ENCODE measurements at regions not wholly inside any gene's neighbourhood (a gene's known extent, or its start where the extent isn't known, plus 50 kb on each side); places are given as distances from the start of the nearest gene placed in this dataset.

- TF ChIP-seq POLR2AphosphoS5 (IDR thresholded peaks at IDR 0.05; ENCODE audit: low read depth, low read length) (no peak), FOXP2 (optimal IDR thresholded peaks at IDR 0.05; ENCODE audit: borderline replicate concordance, extremely low read depth, extremely low read length, insufficient read depth) (no peak), SIN3A (IDR thresholded peaks at IDR 0.05; ENCODE audit: borderline replicate concordance, insufficient read depth, low read length) (no peak), TAF1 (IDR thresholded peaks at IDR 0.05; ENCODE audit: borderline replicate concordance, insufficient read depth, low read length) (no peak)
- TF ChIP-seq, protein P1, sequence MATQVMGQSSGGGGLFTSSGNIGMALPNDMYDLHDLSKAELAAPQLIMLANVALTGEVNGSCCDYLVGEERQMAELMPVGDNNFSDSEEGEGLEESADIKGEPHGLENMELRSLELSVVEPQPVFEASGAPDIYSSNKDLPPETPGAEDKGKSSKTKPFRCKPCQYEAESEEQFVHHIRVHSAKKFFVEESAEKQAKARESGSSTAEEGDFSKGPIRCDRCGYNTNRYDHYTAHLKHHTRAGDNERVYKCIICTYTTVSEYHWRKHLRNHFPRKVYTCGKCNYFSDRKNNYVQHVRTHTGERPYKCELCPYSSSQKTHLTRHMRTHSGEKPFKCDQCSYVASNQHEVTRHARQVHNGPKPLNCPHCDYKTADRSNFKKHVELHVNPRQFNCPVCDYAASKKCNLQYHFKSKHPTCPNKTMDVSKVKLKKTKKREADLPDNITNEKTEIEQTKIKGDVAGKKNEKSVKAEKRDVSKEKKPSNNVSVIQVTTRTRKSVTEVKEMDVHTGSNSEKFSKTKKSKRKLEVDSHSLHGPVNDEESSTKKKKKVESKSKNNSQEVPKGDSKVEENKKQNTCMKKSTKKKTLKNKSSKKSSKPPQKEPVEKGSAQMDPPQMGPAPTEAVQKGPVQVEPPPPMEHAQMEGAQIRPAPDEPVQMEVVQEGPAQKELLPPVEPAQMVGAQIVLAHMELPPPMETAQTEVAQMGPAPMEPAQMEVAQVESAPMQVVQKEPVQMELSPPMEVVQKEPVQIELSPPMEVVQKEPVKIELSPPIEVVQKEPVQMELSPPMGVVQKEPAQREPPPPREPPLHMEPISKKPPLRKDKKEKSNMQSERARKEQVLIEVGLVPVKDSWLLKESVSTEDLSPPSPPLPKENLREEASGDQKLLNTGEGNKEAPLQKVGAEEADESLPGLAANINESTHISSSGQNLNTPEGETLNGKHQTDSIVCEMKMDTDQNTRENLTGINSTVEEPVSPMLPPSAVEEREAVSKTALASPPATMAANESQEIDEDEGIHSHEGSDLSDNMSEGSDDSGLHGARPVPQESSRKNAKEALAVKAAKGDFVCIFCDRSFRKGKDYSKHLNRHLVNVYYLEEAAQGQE (IDR thresholded peaks at IDR 0.05; ENCODE audit: insufficient read depth in 1 of 2, low read depth in 2 of 2, low read length in 2 of 2), result no peak
Observed at GRCh38 chr3:76361010-76361409, 575.7 kb upstream of the ZNF717 start.

- TF ChIP-seq SIN3A (IDR thresholded peaks at IDR 0.05; ENCODE audit: borderline replicate concordance, insufficient read depth, low read length), result no peak
- no peak for TF ChIP-seq POLR2AphosphoS5 (IDR thresholded peaks at IDR 0.05; ENCODE audit: low read depth, low read length)
- TF ChIP-seq, protein P1 (IDR thresholded peaks at IDR 0.05; ENCODE audit: insufficient read depth in 1 of 2, low read depth in 2 of 2, low read length in 2 of 2), result no peak
- TF ChIP-seq FOXP2 (optimal IDR thresholded peaks at IDR 0.05; ENCODE audit: borderline replicate concordance, extremely low read depth, extremely low read length, insufficient read depth), result no peak
- TF ChIP-seq TAF1 (IDR thresholded peaks at IDR 0.05; ENCODE audit: borderline replicate concordance, insufficient read depth, low read length), result no peak
Observed at GRCh38 chr3:76362643-76363042, 577.3 kb upstream of the ZNF717 start.

- TF ChIP-seq SIN3A (IDR thresholded peaks at IDR 0.05; ENCODE audit: borderline replicate concordance, insufficient read depth, low read length) (no peak), POLR2AphosphoS5 (IDR thresholded peaks at IDR 0.05; ENCODE audit: low read depth, low read length) (no peak), TAF1 (IDR thresholded peaks at IDR 0.05; ENCODE audit: borderline replicate concordance, insufficient read depth, low read length) (no peak), FOXP2 (optimal IDR thresholded peaks at IDR 0.05; ENCODE audit: borderline replicate concordance, extremely low read depth, extremely low read length, insufficient read depth) (no peak)
- TF ChIP-seq, protein P1 (IDR thresholded peaks at IDR 0.05; ENCODE audit: insufficient read depth in 1 of 2, low read depth in 2 of 2, low read length in 2 of 2), result no peak
Observed at GRCh38 chr3:76365275-76365674, 579.9 kb upstream of the ZNF717 start.

- TF ChIP-seq FOXP2 (optimal IDR thresholded peaks at IDR 0.05; ENCODE audit: borderline replicate concordance, extremely low read depth, extremely low read length, insufficient read depth) (no peak), POLR2AphosphoS5 (IDR thresholded peaks at IDR 0.05; ENCODE audit: low read depth, low read length) (no peak), SIN3A (IDR thresholded peaks at IDR 0.05; ENCODE audit: borderline replicate concordance, insufficient read depth, low read length) (no peak), TAF1 (IDR thresholded peaks at IDR 0.05; ENCODE audit: borderline replicate concordance, insufficient read depth, low read length) (no peak)
- TF ChIP-seq, protein P1 (IDR thresholded peaks at IDR 0.05; ENCODE audit: insufficient read depth in 1 of 2, low read depth in 2 of 2, low read length in 2 of 2), result no peak
Observed at GRCh38 chr3:76367281-76367680, 581.9 kb upstream of the ZNF717 start.

GRCh38 chr3:76369170-76369569 lies 583.8 kb upstream of the ZNF717 start:
- TF ChIP-seq TAF1 (IDR thresholded peaks at IDR 0.05; ENCODE audit: borderline replicate concordance, insufficient read depth, low read length), result no peak
- no peak for TF ChIP-seq POLR2AphosphoS5 (IDR thresholded peaks at IDR 0.05; ENCODE audit: low read depth, low read length)
- TF ChIP-seq, protein P1 (IDR thresholded peaks at IDR 0.05; ENCODE audit: insufficient read depth in 1 of 2, low read depth in 2 of 2, low read length in 2 of 2), result no peak
- TF ChIP-seq FOXP2 (optimal IDR thresholded peaks at IDR 0.05; ENCODE audit: borderline replicate concordance, extremely low read depth, extremely low read length, insufficient read depth), result no peak
- TF ChIP-seq SIN3A (IDR thresholded peaks at IDR 0.05; ENCODE audit: borderline replicate concordance, insufficient read depth, low read length), result no peak
